Mesendoderm (in vitro differentiated cells): ENCODE measurements at regions not wholly inside any gene's neighbourhood (a gene's known extent, or its start where the extent isn't known, plus 50 kb on each side); places are given as distances from the start of the nearest gene placed in this dataset.

ENCODE experiments used
- DNase-seq: peaks from one replicate; pipeline ENCODE4 v3.0.0; 2013
- H2AK5ac ChIP-seq: 2 replicates; pipeline ENCODE4 v1.6.1; 2013; ENCODE audit warnings: low read length, inconsistent platforms
- H2BK120ac ChIP-seq: 2 replicates; pipeline ENCODE4 v1.6.1; 2013; ENCODE audit warnings: low read depth, mild to moderate bottlenecking, low read length, moderate library complexity, mixed read lengths
- H2BK15ac ChIP-seq: replicated peaks from 2 replicates; pipeline ENCODE4 v1.6.1; 2013; ENCODE audit warnings: low read depth, mild to moderate bottlenecking, moderate library complexity
- H2BK5ac ChIP-seq: 2 replicates; pipeline ENCODE4 v1.6.1; 2013; ENCODE audit warnings: low read length, inconsistent platforms
- H3K18ac ChIP-seq: 2 replicates; pipeline ENCODE4 v1.6.1; 2013; ENCODE audit warnings: mild to moderate bottlenecking, low read length, mixed read lengths
- H3K23ac ChIP-seq: one replicate; pipeline ENCODE4 v1.6.1; 2013; ENCODE audit warnings: low read length
- H3K27ac ChIP-seq: 2 replicates; pipeline ENCODE4 v1.5.1; 2013; ENCODE audit warnings: low read depth, mild to moderate bottlenecking, inconsistent platforms, low read length, moderate library complexity
- H3K27me3 ChIP-seq: 2 replicates; pipeline ENCODE4 v1.6.1; 2013; ENCODE audit warnings: low read length, control low read depth, mild to moderate bottlenecking, inconsistent platforms; ENCODE audit not compliant: insufficient read depth, poor library complexity
- H3K36me3 ChIP-seq: 2 replicates; pipeline ENCODE4 v1.6.1; 2013; ENCODE audit warnings: low read length, inconsistent platforms; ENCODE audit not compliant: control insufficient read depth, insufficient read depth
- H3K4ac ChIP-seq: one replicate; pipeline ENCODE4 v1.6.1; 2013; ENCODE audit warnings: low read depth, mild to moderate bottlenecking, low read length, moderate library complexity
- H3K4me1 ChIP-seq: 2 replicates; pipeline ENCODE4 v1.6.1; 2013; ENCODE audit warnings: low read depth, low read length, inconsistent platforms; ENCODE audit not compliant: control insufficient read depth
- H3K4me2 ChIP-seq: 2 replicates; pipeline ENCODE4 v1.6.1; 2013; ENCODE audit warnings: low read length
- H3K4me3 ChIP-seq: 2 replicates; pipeline ENCODE4 v1.5.1; 2013; ENCODE audit warnings: mild to moderate bottlenecking, low read length
- H3K56ac ChIP-seq: one replicate; pipeline ENCODE4 v1.6.1; 2013; ENCODE audit warnings: low read length
- H3K79me1 ChIP-seq: 2 replicates; pipeline ENCODE4 v1.6.1; 2013; ENCODE audit warnings: low read length, inconsistent platforms
- H3K79me2 ChIP-seq: 2 replicates; pipeline ENCODE4 v1.6.1; 2013; ENCODE audit warnings: mild to moderate bottlenecking, low read length; ENCODE audit not compliant: control insufficient read depth, insufficient read depth
- H3K9ac ChIP-seq: 2 replicates; pipeline ENCODE4 v1.6.1; 2013; ENCODE audit warnings: low read length, inconsistent platforms
- H4K5ac ChIP-seq: one replicate; pipeline ENCODE4 v1.6.1; 2013; ENCODE audit warnings: low read length
- H4K8ac ChIP-seq: one replicate; pipeline ENCODE4 v1.6.1; 2013; ENCODE audit warnings: low read depth, mild to moderate bottlenecking, control low read depth, low read length, moderate library complexity
- WGBS: extraction: QIAGEN DNeasy Blood & Tissue Kit; methylation state at CpG from one replicate; pipeline ENCODE4 v1.1.7; 2013; ENCODE audit warnings: low lambda C conversion rate, missing lambda C conversion rate; ENCODE audit not compliant: insufficient coverage; ENCODE audit errors: extremely low coverage; 5-methylcytosine and 5-hydroxymethylcytosine counted together

GRCh38 chr9:79210541-79211243, 361.1 kb upstream of the TLE4 start:
- H2BK5ac ChIP-seq, result no peak overlapping the region
- H3K4me1 ChIP-seq, result no peaks in the 10 kb centered on the region
- no peak overlapping the region for H3K4ac ChIP-seq
- H3K4me2 ChIP-seq, result no peak overlapping the region
- H3K4me3 ChIP-seq, result no peak overlapping the region
- H3K27me3 ChIP-seq, result no peaks in the 10 kb centered on the region
- no peaks in the 10 kb centered on the region for H3K36me3 ChIP-seq
- no peak overlapping the region for H3K18ac ChIP-seq
- H3K79me1 ChIP-seq, result no peaks in the 10 kb centered on the region
- H2AK5ac ChIP-seq, result no peak overlapping the region
- H3K9ac ChIP-seq, result no peak overlapping the region
- no peak overlapping the region for H2BK15ac ChIP-seq
- WGBS, result no CpG with 5 or more reads among the region's 5 CpGs
- H3K79me2 ChIP-seq, result no peaks in the 10 kb centered on the region
- no peak overlapping the region for H3K23ac ChIP-seq
- H3K56ac ChIP-seq, result no peak overlapping the region
- no peak overlapping the region for H4K8ac ChIP-seq
- no peak overlapping the region for H2BK120ac ChIP-seq
- DNase-seq, result no peak
- H3K27ac ChIP-seq, result no peak overlapping the region
- no peak overlapping the region for H4K5ac ChIP-seq

DNA sequence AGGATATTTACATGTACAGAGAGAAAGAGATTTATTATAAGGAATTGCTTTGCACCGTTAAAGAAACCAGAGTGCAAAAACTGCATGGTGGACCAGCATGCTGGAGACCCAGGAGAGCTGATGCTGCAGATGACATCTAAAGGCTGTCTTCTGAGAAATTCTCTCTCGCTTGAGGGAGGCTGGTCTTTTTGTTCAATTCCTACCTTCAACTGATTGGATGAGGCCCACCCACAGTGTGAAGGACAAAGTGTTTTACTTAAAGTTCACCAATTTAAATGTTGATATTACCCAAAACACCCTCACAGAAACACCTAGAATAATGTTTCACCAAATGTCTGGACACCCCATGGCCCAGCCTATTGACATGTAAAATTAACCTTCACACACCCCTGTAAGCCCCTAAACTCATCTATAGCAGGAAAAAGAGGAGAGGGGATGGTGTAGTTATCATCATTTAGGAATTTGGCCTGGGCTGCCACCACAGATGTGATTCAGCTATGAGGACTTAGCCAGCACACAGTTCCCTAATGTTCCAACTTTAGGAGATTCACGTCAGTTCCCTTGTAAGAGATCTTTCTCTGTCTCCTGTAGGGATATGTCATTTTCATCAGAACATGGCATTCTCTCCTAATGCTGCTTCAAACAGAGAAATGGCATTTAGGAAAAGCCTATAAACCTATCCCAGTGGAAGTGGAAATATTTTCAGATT, 358.2 kb upstream of the TLE4 start:
- H2AK5ac ChIP-seq, result no peak overlapping the region
- H3K79me2 ChIP-seq, result no peaks in the 10 kb centered on the region
- WGBS, result no CpG with 5 or more reads among the region's 3 CpGs
- no peak overlapping the region for H2BK15ac ChIP-seq
- no peak overlapping the region for H2BK120ac ChIP-seq
- no peak overlapping the region for H3K4me2 ChIP-seq
- H3K36me3 ChIP-seq, result no peaks in the 10 kb centered on the region
- no peak overlapping the region for H3K18ac ChIP-seq
- no peaks in the 10 kb centered on the region for H3K27me3 ChIP-seq
- H4K8ac ChIP-seq, result no peak overlapping the region
- no peak overlapping the region for H3K27ac ChIP-seq
- no peak overlapping the region for H3K23ac ChIP-seq
- H3K4me3 ChIP-seq, result no peak overlapping the region
- no peak overlapping the region for H3K56ac ChIP-seq
- no peak overlapping the region for H4K5ac ChIP-seq
- DNase-seq, result no peak
- H3K4ac ChIP-seq, result no peak overlapping the region
- no peak overlapping the region for H2BK5ac ChIP-seq
- no peaks in the 10 kb centered on the region for H3K4me1 ChIP-seq
- H3K9ac ChIP-seq, result no peak overlapping the region
- H3K79me1 ChIP-seq, result no peaks in the 10 kb centered on the region

DNA sequence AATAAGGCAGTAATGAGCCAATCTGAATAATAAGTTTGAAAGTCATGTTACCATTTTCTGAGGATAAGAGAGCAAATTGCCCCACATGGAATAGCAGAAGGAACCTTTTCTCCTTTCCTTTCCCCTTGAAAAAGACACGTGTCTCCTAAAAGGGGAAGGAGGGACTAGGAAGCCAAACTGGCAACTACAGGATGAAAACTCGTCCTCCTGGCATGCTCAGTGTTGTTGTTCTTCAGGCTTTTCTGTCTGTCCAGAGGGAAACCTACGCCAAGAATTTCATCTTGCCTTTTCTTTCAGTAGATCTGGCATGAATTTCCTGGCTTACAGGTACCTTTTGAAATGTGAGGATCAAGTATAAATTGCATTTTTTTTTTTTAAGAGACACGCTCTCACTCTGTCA, 355.9 kb upstream of the TLE4 start:
- no CpG with 5 or more reads among the region's 4 CpGs for WGBS
- no peak overlapping the region for H3K4ac ChIP-seq
- no peak overlapping the region for H3K23ac ChIP-seq
- H3K36me3 ChIP-seq, result no peaks in the 10 kb centered on the region
- H3K4me2 ChIP-seq, result no peak overlapping the region
- no peak overlapping the region for H3K9ac ChIP-seq
- H3K27ac ChIP-seq, result no peak overlapping the region
- no peak overlapping the region for H4K8ac ChIP-seq
- H3K79me2 ChIP-seq, result no peaks in the 10 kb centered on the region
- no peaks in the 10 kb centered on the region for H3K79me1 ChIP-seq
- H3K18ac ChIP-seq, result no peak overlapping the region
- H3K4me3 ChIP-seq, result no peak overlapping the region
- no peak overlapping the region for H4K5ac ChIP-seq
- H2BK5ac ChIP-seq, result no peak overlapping the region
- H2BK120ac ChIP-seq, result no peak overlapping the region
- no peaks in the 10 kb centered on the region for H3K4me1 ChIP-seq
- H2AK5ac ChIP-seq, result no peak overlapping the region
- no peaks in the 10 kb centered on the region for H3K27me3 ChIP-seq
- no peak overlapping the region for H3K56ac ChIP-seq
- DNase-seq, result no peak
- H2BK15ac ChIP-seq, result no peak overlapping the region

DNA sequence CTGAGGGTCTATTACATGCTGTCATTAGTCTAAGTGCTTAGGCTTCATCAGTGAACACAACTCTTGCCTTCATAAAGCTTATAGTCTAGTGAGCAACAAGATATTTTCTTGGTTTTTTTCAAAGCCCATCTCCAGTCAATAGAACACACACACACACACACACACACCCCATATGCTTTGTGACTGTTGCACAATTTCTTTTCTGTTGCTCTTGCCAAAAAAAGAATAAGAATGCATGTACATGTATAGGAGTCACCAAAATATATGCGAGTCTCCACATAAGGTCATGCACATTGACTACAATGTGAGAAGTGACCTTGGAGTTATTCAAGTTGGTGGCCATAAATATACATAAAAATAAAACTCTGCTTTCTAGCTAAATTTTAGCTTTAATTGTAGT, 351.5 kb upstream of the TLE4 start:
- Histone ChIP-seq H3K4ac (no peak overlapping the region), H2BK5ac (no peak overlapping the region), H4K5ac (no peak overlapping the region), H4K8ac (no peak overlapping the region), H3K4me3 (no peak overlapping the region), H2BK15ac (no peak overlapping the region), H3K36me3 (no peaks in the 10 kb centered on the region), H3K79me1 (no peaks in the 10 kb centered on the region), H3K4me2 (no peak overlapping the region), H3K27ac (no peak overlapping the region), H3K4me1 (no peaks in the 10 kb centered on the region), H3K9ac (no peak overlapping the region), H3K27me3 (no peaks in the 10 kb centered on the region), H3K79me2 (no peaks in the 10 kb centered on the region), H3K23ac (no peak overlapping the region), H2AK5ac (no peak overlapping the region), H3K56ac (no peak overlapping the region), H2BK120ac (no peak overlapping the region), H3K18ac (no peak overlapping the region)
- DNase-seq, result no peak
- no CpG with 5 or more reads among the region's 1 CpG for WGBS

DNA sequence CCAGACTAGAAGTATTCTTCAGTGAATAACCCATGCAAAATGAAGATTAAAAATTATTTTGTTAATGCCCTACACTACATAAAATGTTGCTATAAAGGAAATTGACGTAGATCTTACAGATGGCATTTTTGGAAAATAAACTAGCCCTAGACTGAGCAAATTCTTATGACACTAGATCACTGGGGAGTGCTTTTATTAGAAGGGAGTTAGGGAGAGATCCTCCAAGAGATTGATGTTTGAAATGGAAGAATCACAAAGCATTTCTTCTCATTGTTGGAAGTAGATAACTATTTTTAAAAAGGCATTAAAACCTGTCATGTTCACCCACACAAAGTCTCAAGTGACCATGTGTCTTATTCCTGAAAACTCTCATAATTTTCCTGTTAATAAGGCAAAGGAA, 351.1 kb upstream of the TLE4 start:
- Histone ChIP-seq H2BK5ac (no peak overlapping the region), H3K79me1 (no peaks in the 10 kb centered on the region), H3K27me3 (no peaks in the 10 kb centered on the region), H4K8ac (no peak overlapping the region), H3K9ac (no peak overlapping the region), H3K4me1 (no peaks in the 10 kb centered on the region), H3K23ac (no peak overlapping the region), H3K36me3 (no peaks in the 10 kb centered on the region), H3K27ac (no peak overlapping the region), H3K4ac (no peak overlapping the region), H2AK5ac (no peak overlapping the region), H3K56ac (no peak overlapping the region), H3K4me2 (no peak overlapping the region), H3K18ac (no peak overlapping the region), H2BK15ac (no peak overlapping the region), H3K79me2 (no peaks in the 10 kb centered on the region), H4K5ac (no peak overlapping the region), H2BK120ac (no peak overlapping the region), H3K4me3 (no peak overlapping the region)
- no CpG with 5 or more reads among the region's 1 CpG for WGBS
- no peak for DNase-seq
